ENCODE measurements at regions not wholly inside any gene's neighbourhood (a gene's known extent, or its start where the extent isn't known, plus 50 kb on each side); places are given as distances from the start of the nearest gene placed in this dataset.

- no peak for TF ChIP-seq CTCF (IDR thresholded peaks at IDR 0.05; ENCODE audit: low read depth, low read length, missing input control)
- no peak for TF ChIP-seq YY1 (IDR thresholded peaks at IDR 0.05)
- no peak for TF ChIP-seq GABPA (IDR thresholded peaks at IDR 0.05 in 1 of 2, conservative IDR thresholded peaks at IDR 0.05 in 1 of 2)
- no peak for TF ChIP-seq TAF1 (conservative IDR thresholded peaks at IDR 0.05)
- no peak for TF ChIP-seq REST (IDR thresholded peaks at IDR 0.05)
- no peak for TF ChIP-seq ATF3 (IDR thresholded peaks at IDR 0.05)
- no peak for TF ChIP-seq MAX (IDR thresholded peaks at IDR 0.05)
- TF ChIP-seq RXRA (IDR thresholded peaks at IDR 0.05), result no peak
- no peak for TF ChIP-seq ZBTB33 (IDR thresholded peaks at IDR 0.05)
- TF ChIP-seq SP1 (IDR thresholded peaks at IDR 0.05), result no peak
- no peak for TF ChIP-seq EGR1 (IDR thresholded peaks at IDR 0.05; ENCODE audit: low read depth in 2 of 2)
- no peak for TF ChIP-seq FOXA1 (IDR thresholded peaks at IDR 0.05)
- TF ChIP-seq RAD21 (IDR thresholded peaks at IDR 0.05), result no peak
These were observed 115.2 kb upstream of the LAMA2 start for GRCh38 chr6:128767705-128768104.

Measured in liver (tissue), 3 donors.